NT2/D1 (cell line): ENCODE measurements at regions not wholly inside any gene's neighbourhood (a gene's known extent, or its start where the extent isn't known, plus 50 kb on each side); places are given as distances from the start of the nearest gene placed in this dataset.

Experiments used
- SUZ12 ChIP-seq: IDR thresholded peaks from 2 replicates; pipeline ENCODE4 v1.6.1; 2011; ENCODE audit not compliant: insufficient read length, insufficient read depth; ENCODE audit errors: extremely low read depth
- YY1 ChIP-seq: IDR thresholded peaks from 2 replicates; pipeline ENCODE4 v1.6.1; 2011; ENCODE audit not compliant: insufficient read length, insufficient read depth
- ZNF274 ChIP-seq: IDR thresholded peaks from 2 replicates; pipeline ENCODE4 v1.6.1; 2011; ENCODE audit warnings: mild to moderate bottlenecking, low read depth, low read length

DNA sequence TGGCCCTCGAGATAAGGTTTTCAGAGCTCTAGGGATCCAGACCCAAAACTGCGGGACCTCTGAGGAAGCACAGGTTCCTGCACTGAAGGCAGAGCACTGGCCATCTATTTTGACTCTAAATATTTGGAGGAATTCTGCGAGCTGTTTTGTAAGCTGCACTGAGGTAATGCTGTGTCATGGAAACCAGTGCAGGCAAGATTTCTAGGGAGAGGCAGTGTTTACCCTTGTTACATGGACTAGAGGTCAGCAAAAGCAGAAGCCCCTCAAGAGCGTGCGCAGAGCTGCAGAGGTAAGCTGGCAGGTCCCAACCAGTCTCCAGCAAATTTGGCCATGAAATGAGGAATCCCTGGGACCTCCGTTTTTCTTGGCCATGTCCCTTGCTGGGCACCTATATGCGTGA, 137.3 kb downstream of the RNF152 start:
- no peak for TF ChIP-seq ZNF274
- TF ChIP-seq YY1 = no peak
- no peak for TF ChIP-seq SUZ12
